GM19395 (cell line): ENCODE measurements at regions not wholly inside any gene's neighbourhood (a gene's known extent, or its start where the extent isn't known, plus 50 kb on each side); places are given as distances from the start of the nearest gene placed in this dataset.

Experiments
- ATAC-seq: cut with Tn5 transposase; IDR thresholded peaks from one replicate; pipeline ENCODE4 v1.9.1; 2021; ENCODE audit warnings: mild to moderate bottlenecking, moderate library complexity; ENCODE audit not compliant: unreplicated experiment

- no peak for ATAC-seq
Measured at GRCh38 chr5:81914696-81915095, 57.1 kb upstream of the ATG10 start.

DNA sequence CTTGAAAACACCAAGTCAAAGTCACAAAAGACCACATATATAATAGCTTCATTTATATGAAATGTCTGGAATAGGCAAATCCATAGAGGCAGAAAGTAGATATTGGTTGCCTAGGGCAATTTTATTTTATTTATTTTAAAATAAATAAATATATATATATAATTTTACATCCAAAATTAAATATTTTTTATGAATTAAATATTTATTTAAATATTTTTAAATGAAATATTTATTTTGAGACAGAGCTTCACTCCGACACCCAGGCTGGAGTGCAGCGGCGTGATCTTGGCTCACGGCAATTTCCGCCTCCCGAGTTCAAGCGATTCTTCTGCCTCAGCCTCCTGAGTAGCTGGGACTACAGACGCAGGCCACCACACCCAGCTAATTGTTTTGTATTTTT is 58.9 kb upstream of the ATG10 start:
- ATAC-seq, result no peak

GRCh38 chr5:81909677-81910076 is 62.1 kb upstream of the ATG10 start:
- ATAC-seq, result peak; percentile 89

GRCh38 chr5:81908771-81909170 is 63.1 kb upstream of the ATG10 start:
- no peak for ATAC-seq

GRCh38 chr5:81908044-81908443 is 63.8 kb upstream of the ATG10 start:
- ATAC-seq, result no peak

- no peak for ATAC-seq
Measured at GRCh38 chr5:81907012-81907635, 64.7 kb upstream of the ATG10 start.

GRCh38 chr5:81906086-81906485 is 65.7 kb upstream of the ATG10 start:
- no peak for ATAC-seq

DNA sequence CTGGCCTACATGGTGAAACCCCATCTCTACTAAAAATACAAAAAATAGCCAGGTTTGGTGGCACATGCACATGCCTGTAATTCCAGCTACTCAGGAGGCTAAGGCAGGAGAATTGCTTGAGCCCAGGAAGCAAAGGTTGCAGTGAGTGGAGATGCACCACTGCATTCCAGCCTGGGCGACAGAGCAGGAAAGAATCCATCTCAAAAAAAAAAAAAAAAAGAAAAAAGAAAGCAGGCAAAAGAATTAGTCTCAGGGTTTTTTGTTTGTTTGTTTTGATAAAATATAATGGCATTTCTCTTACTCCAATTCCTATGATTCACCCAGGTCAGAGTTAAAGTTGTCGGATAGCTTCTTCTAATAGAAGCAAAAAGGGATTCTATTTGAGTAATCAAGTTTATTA is 67.0 kb upstream of the ATG10 start:
- ATAC-seq, result no peak

DNA sequence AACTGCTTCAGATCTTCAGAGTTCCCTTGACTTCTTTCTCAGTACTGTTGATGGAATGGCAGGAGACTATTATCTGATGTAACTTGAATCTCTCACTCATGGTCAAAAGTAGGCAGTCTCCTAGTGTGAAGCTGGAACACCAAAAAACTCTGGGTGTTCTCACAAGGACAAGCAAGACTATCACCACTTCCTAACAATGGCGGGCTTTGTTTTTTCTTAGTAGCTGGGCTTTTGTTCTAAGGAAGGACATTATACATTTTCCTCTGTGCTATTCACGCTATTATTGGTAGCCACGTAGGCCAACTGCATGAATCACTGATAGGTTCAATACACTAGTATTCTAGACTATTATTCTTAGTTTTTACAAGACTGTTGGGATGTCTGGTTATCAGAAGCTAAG is 67.7 kb upstream of the ATG10 start:
- ATAC-seq, result no peak

GRCh38 chr5:81901586-81901985 is 70.2 kb upstream of the ATG10 start:
- ATAC-seq, result no peak

- ATAC-seq, result no peak
Measured at GRCh38 chr5:81899123-81899522, 72.7 kb upstream of the ATG10 start.

GRCh38 chr5:81898403-81898802 is 73.4 kb upstream of the ATG10 start:
- ATAC-seq, result no peak

DNA sequence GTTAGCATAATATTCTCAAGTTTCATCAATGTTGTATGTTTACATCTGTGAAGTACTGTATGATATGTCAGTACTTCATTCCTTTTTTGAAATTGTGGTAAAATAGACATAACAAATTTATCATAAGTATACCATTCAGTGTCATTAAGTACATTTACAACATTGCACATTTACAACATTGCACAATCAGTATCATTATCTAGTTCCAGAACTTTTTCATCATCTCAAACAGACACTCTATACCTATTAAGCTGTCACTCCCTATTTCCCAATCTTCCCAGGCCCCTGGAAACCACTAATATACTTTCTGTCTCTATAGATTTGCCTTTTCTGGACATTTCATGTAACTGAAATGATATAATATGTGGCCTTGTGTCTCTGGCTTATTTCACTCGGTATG is 75.1 kb upstream of the ATG10 start:
- no peak for ATAC-seq

DNA sequence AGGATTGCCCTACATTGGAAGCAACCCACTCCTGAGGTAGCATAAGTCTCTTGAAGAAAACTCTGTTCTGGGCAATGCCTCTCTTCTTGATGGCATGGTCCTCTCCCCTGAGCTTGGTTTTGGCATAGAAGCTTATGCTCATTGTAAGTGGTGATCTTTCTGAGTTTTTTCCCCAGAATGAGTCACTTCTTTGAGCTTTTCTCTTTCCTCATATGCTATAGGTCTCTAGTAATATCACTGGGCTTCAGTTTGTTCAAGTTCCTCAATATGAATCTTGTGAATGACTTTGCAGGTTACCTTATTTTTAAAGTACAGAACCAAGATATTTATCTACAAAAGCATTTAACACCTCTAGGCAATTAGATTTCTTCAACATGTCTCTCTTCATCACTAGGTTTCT is 76.5 kb upstream of the ATG10 start:
- ATAC-seq, result no peak

DNA sequence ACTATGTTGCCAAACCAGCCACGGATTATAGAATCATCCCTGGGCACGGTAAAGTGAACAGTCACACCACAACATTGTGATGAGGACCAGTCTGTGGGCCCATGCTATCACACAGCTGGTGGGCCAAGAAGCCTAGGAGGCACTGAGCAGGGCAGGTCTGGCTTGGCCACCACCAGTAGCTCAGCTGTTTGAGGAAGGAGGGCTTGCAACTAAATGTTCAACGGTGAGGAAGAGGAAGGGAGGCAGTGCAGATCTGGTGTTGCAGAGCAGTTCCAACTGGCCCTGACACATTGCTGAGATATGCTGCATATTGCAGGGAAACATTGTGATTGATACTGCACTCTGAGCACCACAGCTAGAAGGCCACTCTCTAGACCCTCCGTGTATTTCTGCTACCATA is 77.9 kb upstream of the ATG10 start:
- no peak for ATAC-seq

GRCh38 chr5:81884871-81885270 is 87.0 kb upstream of the ATG10 start:
- ATAC-seq, result no peak

- ATAC-seq, result no peak
Measured at GRCh38 chr5:81883371-81883770, 88.5 kb upstream of the ATG10 start.

- ATAC-seq, result no peak
Measured at GRCh38 chr5:81881595-81881994, 90.2 kb upstream of the ATG10 start.

DNA sequence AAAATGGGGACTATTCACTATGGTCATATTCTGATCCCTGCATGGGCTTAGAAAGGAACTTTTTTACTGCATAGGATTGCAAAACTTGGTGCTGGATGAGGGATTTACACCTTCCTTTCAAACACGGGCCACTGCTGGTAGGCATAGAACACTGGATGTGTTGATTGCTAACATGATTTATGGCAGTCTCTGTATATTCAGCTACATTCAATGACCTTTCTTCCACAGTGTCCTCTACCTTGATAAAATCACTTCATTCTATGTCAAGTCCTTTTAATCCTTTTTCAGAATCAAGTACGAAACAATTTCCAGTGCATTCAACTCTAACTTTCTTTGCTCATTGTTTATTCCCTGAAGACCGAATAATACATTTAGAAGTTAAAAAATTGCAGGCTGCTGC is 91.9 kb upstream of the ATG10 start:
- ATAC-seq, result no peak

DNA sequence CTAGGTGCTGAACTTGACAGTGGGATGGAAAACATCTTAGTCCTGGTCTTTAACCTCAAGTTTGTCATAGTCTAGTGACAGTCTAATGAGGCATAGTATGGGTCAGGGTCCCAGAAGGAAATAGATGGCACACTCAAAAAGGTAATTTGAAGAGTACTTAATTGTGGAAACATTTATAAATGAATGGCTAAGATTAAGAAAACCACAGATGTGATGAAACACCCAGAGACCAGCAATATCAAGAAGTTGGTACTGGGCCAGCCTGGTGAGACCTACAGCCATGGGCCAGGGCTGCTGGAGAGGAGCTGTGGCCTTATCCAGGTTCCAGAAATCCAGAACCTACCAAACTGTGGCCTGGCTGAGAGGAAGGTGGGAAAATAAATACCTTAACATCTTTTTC is 93.5 kb upstream of the ATG10 start:
- no peak for ATAC-seq

DNA sequence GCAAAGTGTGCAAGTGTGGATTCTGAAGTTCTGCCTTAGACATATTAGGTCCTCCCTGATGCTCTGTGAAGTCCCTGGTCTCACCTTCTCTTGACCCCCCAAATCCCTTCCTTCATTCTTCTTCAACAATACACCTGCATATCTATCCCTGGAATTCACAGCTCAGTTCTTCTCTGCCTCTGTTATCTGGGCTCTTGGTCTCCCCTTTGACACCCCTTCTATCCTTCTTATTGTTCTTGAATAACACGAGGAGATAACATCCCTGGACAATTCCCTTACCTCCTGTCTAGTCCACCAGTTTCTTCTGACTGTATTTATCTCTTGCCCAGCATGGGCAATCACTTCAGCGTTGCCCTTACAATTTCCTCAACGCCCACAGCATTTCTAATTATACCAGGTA is 104.8 kb upstream of the ATG10 start:
- ATAC-seq, result no peak

DNA sequence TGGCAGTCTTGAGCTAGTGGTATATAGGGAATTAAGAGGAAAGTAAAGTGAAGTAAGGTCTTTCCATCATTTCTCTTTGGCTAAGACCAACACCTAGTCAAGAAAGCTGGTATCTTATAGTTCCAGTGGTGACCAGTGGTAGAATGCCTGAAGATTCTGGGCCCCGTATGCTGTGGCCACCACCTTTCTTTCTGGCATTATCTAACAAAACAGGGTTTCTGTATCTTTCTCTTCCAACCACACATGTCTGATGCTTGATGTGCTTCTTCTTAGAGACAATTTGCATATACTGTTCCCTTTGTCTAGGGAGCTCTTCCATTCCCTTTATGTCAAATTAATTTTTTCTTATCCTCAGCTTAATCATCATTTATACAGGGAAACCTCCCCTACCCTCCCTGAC is 109.9 kb upstream of the SSBP2 start:
- no peak for ATAC-seq

DNA sequence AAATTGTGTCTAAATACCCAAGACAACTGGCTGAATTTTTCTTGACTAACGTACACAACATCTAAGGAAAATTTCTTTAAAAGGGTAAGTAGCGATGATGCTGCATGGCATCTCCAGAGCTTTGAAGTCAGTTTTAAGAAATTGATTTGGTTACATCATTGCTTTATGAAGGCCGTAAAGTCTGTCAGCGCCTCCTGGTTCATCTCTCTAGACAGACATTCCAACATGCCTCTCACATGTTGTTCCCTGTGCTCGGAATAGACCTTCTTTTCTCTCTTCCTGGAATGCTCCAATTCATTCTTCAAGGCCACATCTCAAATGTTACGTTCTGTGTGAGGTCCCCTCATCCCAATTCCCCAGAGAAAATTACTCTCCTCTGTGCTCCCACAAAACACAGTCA is 108.7 kb upstream of the SSBP2 start:
- no peak for ATAC-seq
